Islet precursor cell (in vitro differentiated cells): ENCODE measurements at regions not wholly inside any gene's neighbourhood (a gene's known extent, or its start where the extent isn't known, plus 50 kb on each side); places are given as distances from the start of the nearest gene placed in this dataset.

Source experiments
- DNase-seq: peaks from one replicate; pipeline ENCODE4 v3.0.0-alpha.2; 2018

GRCh38 chr15:38648121-38648843 is 83.7 kb upstream of the RASGRP1 start:
- no peak for DNase-seq

GRCh38 chr15:38650384-38650783 is 85.8 kb upstream of the RASGRP1 start:
- DNase-seq: no peak

DNA sequence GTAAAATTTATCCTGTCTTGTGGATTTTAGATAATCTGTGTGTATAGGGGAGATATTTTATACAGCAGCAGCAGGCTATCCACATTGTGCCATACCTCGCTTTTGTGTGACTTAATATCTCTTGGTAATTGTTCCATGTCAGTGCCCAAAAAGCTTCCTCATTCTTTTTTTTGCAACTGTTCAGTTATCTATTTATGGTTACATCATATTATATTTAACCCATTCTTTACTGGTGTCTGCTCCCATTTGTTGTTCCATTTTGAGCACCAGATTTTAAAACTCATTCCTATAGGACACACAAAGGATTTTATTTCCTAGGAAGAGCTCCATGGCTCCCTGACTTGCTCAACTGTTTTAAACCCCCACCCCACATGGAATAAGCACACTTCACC is 86.3 kb upstream of the RASGRP1 start:
- no peak for DNase-seq

DNA sequence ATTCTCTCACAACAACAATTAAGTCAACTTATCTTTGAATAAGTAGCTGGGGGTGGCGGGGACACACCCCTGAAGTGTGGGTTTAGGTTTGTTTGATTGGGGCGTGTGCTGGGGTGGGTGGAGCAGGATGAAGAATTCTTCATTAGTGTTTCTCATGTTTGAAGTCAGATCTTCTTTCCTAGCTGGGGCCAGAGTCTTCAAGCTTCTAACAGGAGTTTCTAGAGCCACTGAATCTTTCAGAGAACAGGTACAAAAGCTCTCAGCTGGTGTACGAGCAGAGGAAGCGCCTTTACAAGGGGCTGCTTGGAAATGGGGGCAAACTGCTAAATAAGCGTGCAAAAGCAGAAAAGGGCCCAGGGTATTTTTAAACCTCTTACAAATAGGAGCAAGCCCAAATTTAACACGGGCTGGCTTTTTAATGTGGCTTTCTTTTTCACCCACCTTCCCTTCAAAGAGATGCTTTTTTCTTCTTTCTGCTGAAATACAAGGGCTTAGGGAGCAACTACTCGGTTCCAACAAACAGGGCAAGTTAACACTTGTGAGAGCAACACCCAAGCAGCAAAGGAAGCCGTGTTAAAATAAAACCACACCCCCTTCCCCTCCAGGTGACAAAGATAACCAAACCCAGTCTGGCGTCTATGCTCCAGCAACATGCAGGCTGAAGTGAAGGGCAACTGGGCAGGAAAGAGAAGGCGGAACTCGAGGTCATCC is 86.9 kb upstream of the RASGRP1 start:
- DNase-seq: no peak

- no peak for DNase-seq
Measured at GRCh38 chr15:38652183-38652794, 87.7 kb upstream of the RASGRP1 start.

DNA sequence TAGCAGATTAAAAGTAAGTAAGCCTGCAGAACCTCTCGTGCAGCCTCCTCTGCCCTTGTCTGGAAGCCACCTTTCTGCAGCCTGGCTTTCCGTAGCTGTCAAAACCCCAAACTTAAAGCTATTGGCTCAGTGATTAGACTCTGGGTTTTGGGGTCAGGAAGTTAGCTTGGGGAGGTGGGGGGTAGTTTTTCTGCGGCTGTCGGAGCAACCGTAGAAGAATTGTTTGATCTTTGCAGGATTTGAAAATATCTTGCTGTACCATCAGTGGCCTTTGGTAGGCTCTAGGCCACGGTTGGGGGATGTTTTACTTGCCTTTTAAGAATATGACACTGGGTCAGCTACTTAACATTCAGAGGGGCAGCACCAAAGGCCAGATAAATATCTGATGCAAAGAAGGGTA is 88.4 kb upstream of the RASGRP1 start:
- DNase-seq: no peak

DNA sequence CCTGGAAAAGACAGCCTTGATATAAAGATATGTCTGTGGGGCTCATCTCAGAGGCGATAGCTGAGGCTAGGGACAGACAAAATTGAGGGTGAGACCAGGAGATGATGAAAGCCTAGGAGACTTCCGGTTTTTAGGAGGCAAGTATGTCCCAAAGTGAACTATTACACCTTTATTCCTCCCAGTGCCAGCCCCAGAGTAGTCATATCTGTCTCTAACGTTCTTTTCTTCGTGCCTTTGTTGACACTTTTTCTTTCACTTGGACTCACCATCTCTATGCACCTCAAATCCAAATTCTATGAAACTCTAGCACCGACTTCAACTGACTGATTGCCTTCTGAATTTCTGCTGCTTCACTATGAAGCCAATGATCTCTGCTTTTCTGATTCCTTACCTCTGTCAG is 93.8 kb upstream of the RASGRP1 start:
- DNase-seq: no peak

DNA sequence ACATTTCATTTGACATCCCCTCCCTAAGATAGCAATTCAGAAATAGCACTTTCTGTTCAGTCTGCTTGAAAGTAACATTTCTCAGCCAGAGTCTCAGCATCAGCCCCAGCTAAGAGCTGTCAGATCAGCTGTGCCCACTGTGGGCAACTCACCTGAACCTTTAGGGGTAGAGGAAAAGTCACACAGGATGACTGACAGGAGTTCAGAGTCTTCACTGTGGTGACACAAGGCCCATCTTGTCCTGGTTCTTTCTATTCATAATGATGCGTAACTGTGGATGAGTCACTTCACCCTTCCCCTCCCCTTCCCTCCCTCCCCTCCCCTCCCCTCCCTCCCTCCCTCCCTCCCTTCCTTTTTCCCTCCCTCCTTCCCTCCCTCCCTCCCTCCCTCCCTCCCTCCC is 96.1 kb upstream of the RASGRP1 start:
- no peak for DNase-seq

GRCh38 chr15:38662033-38662802 is 97.6 kb upstream of the RASGRP1 start:
- no peak for DNase-seq

- DNase-seq: no peak
Measured at GRCh38 chr15:38662805-38663204, 98.2 kb upstream of the RASGRP1 start.

- no peak for DNase-seq
Measured at GRCh38 chr15:38665586-38666305, 101.1 kb upstream of the RASGRP1 start.

DNA sequence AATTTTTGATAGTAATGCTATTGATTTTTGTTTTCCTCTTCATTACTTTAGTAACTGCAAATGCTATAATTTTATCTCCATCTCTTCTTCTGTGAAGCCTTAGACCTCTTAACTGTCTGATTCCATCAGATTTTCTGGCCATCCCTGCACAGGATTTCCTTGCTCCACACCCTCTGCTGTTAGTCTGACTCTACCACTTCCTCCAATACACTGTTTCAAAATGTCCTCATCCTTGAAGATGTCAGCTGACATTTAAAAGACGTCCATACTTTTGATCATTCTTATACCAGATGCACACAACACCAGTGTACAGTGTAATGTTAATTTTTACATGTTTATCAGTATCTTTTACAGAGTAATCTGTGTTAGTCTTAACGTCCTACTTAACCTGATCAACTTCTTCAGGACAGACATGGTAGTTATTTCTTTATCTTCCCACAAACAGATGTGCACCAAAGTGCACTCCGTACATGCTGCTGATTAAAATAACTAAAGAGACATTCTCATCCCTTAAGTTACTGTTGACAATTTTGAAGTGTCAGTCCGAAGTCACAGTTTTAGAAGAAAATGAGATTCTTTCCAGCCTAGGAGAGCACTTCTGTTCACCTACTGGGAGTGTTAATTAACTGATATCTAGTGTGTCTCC is 102.4 kb upstream of the RASGRP1 start:
- no peak for DNase-seq

GRCh38 chr15:38667890-38668850 is 103.6 kb upstream of the RASGRP1 start:
- no peak for DNase-seq

DNA sequence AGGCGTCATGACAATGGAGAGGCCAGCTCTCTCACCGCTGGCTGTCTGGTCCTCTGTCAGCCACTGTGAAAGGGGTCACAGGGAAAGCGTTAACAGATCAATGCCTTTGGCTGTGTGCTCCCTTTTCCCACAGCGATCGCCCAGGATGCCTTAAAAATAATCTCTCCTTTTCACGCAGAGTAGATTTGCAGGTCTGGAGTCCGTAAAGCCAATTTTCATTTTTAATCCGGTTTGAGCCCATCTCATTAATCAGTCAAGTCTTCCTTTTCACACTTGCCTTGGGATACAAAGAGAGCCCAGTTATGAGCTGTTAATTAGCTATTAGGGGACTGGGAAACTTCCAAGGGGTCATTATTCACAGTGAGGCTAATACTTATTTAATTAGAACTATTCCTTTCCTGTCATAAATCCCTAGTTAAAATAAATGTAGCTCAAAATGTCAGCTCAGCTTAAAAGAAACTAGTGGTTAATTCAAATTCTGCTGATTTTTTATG is 104.3 kb upstream of the RASGRP1 start:
- DNase-seq: no peak

DNA sequence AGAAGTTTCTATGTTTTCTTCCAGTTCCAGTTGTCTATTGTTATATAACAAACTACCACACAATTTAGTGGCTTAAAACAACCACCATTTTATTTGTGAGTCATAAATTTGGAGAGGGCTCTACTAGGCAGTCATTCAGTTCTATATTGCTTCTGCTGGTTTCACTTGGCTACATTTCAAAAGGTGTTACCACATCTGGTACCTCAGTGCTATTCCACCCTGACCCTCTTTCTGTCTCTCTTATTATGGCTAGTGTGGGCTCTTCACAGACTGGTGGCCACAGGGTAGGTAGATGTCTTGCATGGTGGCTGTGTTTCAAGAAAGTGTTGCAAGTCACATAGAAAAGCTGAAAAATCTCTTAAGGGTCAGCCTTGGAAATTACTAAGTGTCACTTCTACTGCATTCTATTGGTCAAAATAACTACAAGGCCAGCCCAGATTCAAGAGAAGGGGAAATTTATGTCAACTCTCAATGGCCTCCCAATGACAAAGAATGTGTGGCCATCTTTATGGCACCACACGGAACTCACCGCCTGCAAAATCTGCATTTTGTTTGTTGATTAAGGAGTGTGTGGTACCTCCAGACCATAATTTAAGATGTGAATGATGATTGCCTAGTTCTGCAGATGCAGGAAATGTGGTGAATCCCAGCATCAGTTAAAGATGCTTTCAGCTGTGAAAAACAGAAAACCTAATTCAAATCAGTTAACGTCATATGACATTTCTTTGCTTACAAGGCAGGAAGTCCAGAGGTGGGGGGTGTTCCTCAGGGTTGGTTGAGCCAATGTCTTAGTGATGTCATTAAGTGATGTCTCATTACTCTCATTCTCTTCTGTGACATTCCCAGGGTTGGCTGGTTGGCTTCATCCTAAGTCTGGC is 105.8 kb upstream of the RASGRP1 start:
- DNase-seq: no peak

DNA sequence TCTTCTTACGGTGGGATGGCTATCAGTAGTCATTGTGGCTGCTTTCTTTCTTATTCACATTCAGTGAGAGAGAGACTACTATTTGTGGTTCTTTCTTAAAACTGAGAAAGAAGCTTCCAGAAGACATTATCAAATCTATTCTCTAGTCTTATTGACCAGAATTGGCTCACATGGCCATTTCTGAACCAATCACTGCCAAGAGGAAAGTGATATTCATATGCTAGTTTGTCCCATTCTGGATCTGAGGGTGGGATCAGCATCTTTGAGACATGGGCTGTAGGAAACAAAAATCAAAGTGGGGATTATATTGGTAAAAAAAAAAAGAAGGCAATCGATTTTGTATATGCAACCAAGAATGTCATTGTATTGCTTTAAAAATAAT is 106.4 kb upstream of the RASGRP1 start:
- DNase-seq: no peak

GRCh38 chr15:38671675-38672254 is 107.2 kb upstream of the RASGRP1 start:
- DNase-seq: no peak

DNA sequence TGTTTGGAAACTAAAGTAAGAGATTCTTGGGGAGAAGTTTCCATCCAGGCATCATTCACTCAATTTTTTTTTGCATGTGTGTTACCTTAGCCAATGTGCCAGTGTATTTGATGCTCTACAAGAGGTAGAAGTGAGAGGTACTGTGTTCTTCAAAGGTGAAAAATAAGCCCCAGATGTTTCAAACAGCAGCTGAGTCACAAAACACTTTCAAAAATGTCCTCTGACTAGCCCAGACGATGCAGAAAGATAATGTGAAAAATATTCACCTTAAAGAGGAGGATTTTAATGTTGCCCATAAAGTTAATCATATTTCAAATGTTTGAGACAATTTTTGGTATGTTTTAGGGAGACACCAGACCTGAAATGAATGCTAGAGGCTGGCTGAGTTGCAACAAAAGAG is 107.7 kb upstream of the RASGRP1 start:
- no peak for DNase-seq
